ENCODE measurements at regions not wholly inside any gene's neighbourhood (a gene's known extent, or its start where the extent isn't known, plus 50 kb on each side); places are given as distances from the start of the nearest gene placed in this dataset.
"Not testable (repeated sequence)": the region's sequence is repeated elsewhere in the genome, so short reads cannot be mapped to it uniquely, and the experiment has no call there.

DNA sequence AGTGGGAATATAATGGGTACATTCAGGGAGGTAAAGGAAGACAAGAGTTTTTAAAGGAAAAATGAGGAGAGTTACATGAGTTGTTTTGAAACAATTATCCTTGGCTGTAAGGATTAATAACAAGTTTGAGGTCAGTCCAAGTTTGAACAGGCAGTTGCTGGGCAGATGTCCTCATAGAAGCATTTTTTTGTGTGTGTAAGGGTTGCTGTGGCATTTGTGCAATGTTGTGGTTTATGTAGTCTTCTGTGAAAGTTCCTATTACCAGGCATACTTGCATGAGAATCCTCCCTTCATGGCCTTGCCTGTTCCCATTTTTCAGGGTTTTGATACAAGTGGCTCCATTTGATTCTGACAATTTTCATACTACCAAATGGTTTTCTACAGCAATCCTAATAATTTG, 400.2 kb downstream of the KCNA4 start:
- Histone ChIP-seq H3K36me3 (ENCODE audit: low read depth) (no peaks in the 10 kb centered on the region), H3K27ac (ENCODE audit: poor library complexity, severe bottlenecking) (no peak overlapping the region), H3K4me3 (ENCODE audit: severe bottlenecking) (no peak overlapping the region), H3K27me3 (ENCODE audit: insufficient read depth, poor library complexity, severe bottlenecking) (no peaks in the 10 kb centered on the region), H3K9me3 (ENCODE audit: severe bottlenecking) (no peaks in the 10 kb centered on the region), H3K4me1 (ENCODE audit: insufficient read depth, poor library complexity, severe bottlenecking) (no peaks in the 10 kb centered on the region)
- TF ChIP-seq, protein P1, sequence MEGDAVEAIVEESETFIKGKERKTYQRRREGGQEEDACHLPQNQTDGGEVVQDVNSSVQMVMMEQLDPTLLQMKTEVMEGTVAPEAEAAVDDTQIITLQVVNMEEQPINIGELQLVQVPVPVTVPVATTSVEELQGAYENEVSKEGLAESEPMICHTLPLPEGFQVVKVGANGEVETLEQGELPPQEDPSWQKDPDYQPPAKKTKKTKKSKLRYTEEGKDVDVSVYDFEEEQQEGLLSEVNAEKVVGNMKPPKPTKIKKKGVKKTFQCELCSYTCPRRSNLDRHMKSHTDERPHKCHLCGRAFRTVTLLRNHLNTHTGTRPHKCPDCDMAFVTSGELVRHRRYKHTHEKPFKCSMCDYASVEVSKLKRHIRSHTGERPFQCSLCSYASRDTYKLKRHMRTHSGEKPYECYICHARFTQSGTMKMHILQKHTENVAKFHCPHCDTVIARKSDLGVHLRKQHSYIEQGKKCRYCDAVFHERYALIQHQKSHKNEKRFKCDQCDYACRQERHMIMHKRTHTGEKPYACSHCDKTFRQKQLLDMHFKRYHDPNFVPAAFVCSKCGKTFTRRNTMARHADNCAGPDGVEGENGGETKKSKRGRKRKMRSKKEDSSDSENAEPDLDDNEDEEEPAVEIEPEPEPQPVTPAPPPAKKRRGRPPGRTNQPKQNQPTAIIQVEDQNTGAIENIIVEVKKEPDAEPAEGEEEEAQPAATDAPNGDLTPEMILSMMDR (IDR thresholded peaks at IDR 0.05; ENCODE audit: poor library complexity, severe bottlenecking) = no peak
- DNase-seq (ENCODE audit: low spot score) (no peak), ATAC-seq (ENCODE audit: low read depth) (no peak)

DNA sequence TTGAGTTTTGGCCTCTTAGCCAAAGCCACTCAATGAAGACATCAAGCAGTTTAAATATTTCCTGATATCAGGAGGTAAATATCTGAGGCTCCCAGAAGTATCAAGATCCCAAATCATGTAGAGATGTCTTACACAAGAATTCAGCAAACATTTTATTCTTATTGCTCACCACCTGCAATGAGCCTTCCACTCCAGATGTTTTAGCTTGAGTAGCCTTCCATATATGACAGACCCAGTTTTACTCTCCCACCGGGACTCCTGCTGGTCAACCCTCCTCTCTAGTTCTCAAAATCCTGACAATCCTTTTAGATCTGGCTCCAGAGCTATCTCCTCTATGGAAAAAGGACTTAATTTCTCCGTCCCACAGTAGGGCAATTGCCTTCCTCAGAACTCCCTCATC, 404.4 kb downstream of the KCNA4 start:
- Histone ChIP-seq H3K9me3 (ENCODE audit: severe bottlenecking) (no peaks in the 10 kb centered on the region), H3K4me1 (ENCODE audit: insufficient read depth, poor library complexity, severe bottlenecking) (no peaks in the 10 kb centered on the region), H3K4me3 (ENCODE audit: severe bottlenecking) (no peak overlapping the region), H3K27ac (ENCODE audit: poor library complexity, severe bottlenecking) (no peak overlapping the region), H3K36me3 (ENCODE audit: low read depth) (no peaks in the 10 kb centered on the region), H3K27me3 (ENCODE audit: insufficient read depth, poor library complexity, severe bottlenecking) (no peaks in the 10 kb centered on the region)
- no peak for DNase-seq (ENCODE audit: low spot score)
- TF ChIP-seq, protein P1 (IDR thresholded peaks at IDR 0.05; ENCODE audit: poor library complexity, severe bottlenecking) = no peak
- ATAC-seq (ENCODE audit: low read depth) = no peak

DNA sequence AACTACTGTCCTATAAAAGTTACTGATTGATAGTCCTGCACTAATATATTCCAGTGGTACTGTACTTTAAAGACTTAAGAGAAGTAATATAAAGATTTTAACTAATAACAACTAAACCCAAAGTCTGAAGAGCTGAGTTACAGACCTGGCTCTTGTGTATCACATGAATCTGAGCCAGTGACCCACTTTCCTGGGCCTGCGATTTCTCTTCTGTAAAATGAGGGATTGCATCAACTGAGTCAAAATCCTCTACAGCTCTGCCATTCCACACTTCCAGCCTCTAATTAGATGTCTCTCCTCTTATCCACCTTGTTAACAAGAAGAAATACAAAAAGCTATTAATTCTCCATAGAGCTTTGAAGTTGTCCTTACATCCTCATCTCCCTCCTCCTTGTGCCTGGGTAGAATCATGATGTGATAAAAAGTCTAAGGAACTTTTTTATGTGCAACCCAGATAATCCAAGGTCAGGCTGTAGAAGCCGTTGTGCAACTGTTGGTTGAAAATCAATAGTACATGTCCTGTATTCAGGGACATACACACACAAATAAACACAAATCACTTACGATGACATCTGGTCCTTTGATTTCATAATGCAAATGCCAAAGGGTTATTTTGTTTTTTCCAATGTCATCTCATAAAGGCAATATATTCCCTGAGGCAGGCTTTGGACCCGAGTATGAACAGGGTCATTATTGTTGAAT, 410.3 kb downstream of the KCNA4 start:
- no peak for ATAC-seq (ENCODE audit: low read depth)
- Histone ChIP-seq H3K4me1 (ENCODE audit: insufficient read depth, poor library complexity, severe bottlenecking) (no peaks in the 10 kb centered on the region), H3K27ac (ENCODE audit: poor library complexity, severe bottlenecking) (no peak overlapping the region), H3K9me3 (ENCODE audit: severe bottlenecking) (no peaks in the 10 kb centered on the region), H3K4me3 (ENCODE audit: severe bottlenecking) (no peak overlapping the region), H3K36me3 (ENCODE audit: low read depth) (no peaks in the 10 kb centered on the region), H3K27me3 (ENCODE audit: insufficient read depth, poor library complexity, severe bottlenecking) (no peaks in the 10 kb centered on the region)
- TF ChIP-seq, protein P1 (IDR thresholded peaks at IDR 0.05; ENCODE audit: poor library complexity, severe bottlenecking) = no peak
- no peak for DNase-seq (ENCODE audit: low spot score)

DNA sequence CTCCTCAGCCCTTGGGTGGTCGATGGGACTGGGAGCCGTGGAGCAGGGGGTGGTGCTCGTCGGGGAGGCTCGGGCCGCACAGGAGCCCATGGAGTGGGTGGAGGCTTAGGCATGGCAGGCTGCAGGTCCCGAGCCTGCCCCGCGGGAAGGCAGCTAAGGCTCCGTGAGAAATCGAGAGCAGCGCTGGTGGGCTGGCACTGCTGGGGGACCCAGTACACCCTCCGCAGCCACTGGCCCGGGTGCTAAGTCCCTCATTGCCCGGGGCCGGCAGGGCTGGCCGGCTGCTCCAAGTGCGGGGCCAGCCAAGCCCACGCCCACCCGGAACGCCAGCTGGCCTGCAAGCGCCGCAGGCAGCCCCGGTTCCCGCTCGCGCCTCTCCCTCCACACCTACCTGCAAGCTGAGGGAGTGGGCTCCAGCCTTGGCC, 416.7 kb downstream of the KCNA4 start:
- ATAC-seq (ENCODE audit: low read depth); H3K27ac ChIP-seq (ENCODE audit: poor library complexity, severe bottlenecking); H3K4me3 ChIP-seq (ENCODE audit: severe bottlenecking); H3K4me1 ChIP-seq (ENCODE audit: insufficient read depth, poor library complexity, severe bottlenecking); DNase-seq (ENCODE audit: low spot score); H3K36me3 ChIP-seq (ENCODE audit: low read depth); H3K27me3 ChIP-seq (ENCODE audit: insufficient read depth, poor library complexity, severe bottlenecking); H3K9me3 ChIP-seq (ENCODE audit: severe bottlenecking): not testable (repeated sequence)

DNA sequence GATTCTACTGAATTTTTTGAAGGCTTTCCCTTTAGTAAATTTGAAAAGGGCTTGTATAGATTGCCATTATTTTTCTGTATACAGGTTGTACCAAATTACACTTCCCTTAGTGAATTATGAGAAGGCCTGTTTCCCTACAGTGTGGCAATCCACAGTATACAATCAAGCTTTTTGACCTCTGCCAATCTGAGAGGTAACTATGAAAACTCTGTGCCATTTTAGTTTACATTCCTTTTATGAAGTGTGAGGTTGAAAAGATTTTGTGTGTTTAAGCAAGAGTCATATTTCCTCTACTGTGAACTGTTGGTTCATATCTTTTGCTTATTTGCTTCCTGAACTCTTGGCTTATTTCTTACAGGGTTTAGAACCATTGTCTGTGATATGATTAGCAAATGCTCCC, 432.5 kb downstream of the KCNA4 start:
- no peaks in the 10 kb centered on the region for H3K36me3 ChIP-seq (ENCODE audit: low read depth)
- no peak overlapping the region for H3K4me3 ChIP-seq (ENCODE audit: severe bottlenecking)
- H3K4me1 ChIP-seq (ENCODE audit: insufficient read depth, poor library complexity, severe bottlenecking) = no peaks in the 10 kb centered on the region
- no peaks in the 10 kb centered on the region for H3K27me3 ChIP-seq (ENCODE audit: insufficient read depth, poor library complexity, severe bottlenecking)
- DNase-seq (ENCODE audit: low spot score) (no peak), ATAC-seq (ENCODE audit: low read depth) (no peak)
- no peaks in the 10 kb centered on the region for H3K9me3 ChIP-seq (ENCODE audit: severe bottlenecking)
- TF ChIP-seq, protein P1 (IDR thresholded peaks at IDR 0.05; ENCODE audit: poor library complexity, severe bottlenecking) = no peak
- H3K27ac ChIP-seq (ENCODE audit: poor library complexity, severe bottlenecking) = no peak overlapping the region

Measured in RWPE2 (cell line).